Small intestine (tissue), 7 donors: ENCODE measurements at regions not wholly inside any gene's neighbourhood (a gene's known extent, or its start where the extent isn't known, plus 50 kb on each side); places are given as distances from the start of the nearest gene placed in this dataset.

Experiments used
- DNase-seq, 2 donors: peaks; one replicate each; pipeline versions ENCODE4 v3.0.0 to v3.0.0-alpha.2; 2013
- FAIRE-seq: peaks from 2 replicates; lab custom pipeline; 2012; peaks lifted over from hg19 to GRCh38; lab: Jason Lieb, UNC
- H3K27ac ChIP-seq, 3 donors: one replicate each; pipeline ENCODE4 v1.5.1; 2013; ENCODE audit warnings: low read length in 2 of 3, mild to moderate bottlenecking in 2 of 3, control low read depth in 1 of 3, inconsistent platforms in 1 of 3, low read depth in 1 of 3, moderate library complexity in 1 of 3
- H3K27me3 ChIP-seq, 3 donors: one replicate each; pipeline ENCODE4 v1.6.1; 2013; ENCODE audit warnings: low read length in 3 of 3, inconsistent platforms in 1 of 3; ENCODE audit not compliant: control insufficient read depth in 3 of 3, insufficient read depth in 3 of 3
- H3K36me3 ChIP-seq, 3 donors: one replicate each; pipeline ENCODE4 v1.6.1; 2013; ENCODE audit warnings: low read length in 3 of 3, inconsistent platforms in 1 of 3, low read depth in 1 of 3, mild to moderate bottlenecking in 1 of 3, moderate library complexity in 1 of 3; ENCODE audit not compliant: control insufficient read depth in 3 of 3, insufficient read depth in 2 of 3
- H3K4me1 ChIP-seq, 3 donors: one replicate each; pipeline ENCODE4 v1.6.1; 2013; ENCODE audit warnings: low read length in 2 of 3, inconsistent platforms in 1 of 3, low read depth in 1 of 3, mild to moderate bottlenecking in 1 of 3, moderate library complexity in 1 of 3; ENCODE audit not compliant: control insufficient read depth in 3 of 3, insufficient read depth in 2 of 3
- H3K4me3 ChIP-seq, 3 donors: one replicate each; pipeline ENCODE4 v1.5.1; 2013; ENCODE audit warnings: low read length in 3 of 3, control low read depth in 1 of 3, inconsistent platforms in 1 of 3, low read depth in 1 of 3, mild to moderate bottlenecking in 1 of 3, moderate library complexity in 1 of 3
- H3K9me3 ChIP-seq, 2 donors: one replicate each; pipeline ENCODE4 v1.6.1; 2013; ENCODE audit warnings: low read depth in 1 of 2, low read length in 1 of 2; ENCODE audit not compliant: control insufficient read depth in 2 of 2, insufficient read depth in 1 of 2
- WGBS, 3 donors: extraction: QIAGEN DNeasy Blood & Tissue Kit; methylation state at CpG; one replicate each; pipeline ENCODE4 v1.1.7; 2013; 5-methylcytosine and 5-hydroxymethylcytosine counted together
- donor health status: healthy with polysubstance abuse.
- donor health status: control.
- donor health status: control.
- donor health status: Bipolar disorder and iron deficiency.
- donor health status: healthy.

DNA sequence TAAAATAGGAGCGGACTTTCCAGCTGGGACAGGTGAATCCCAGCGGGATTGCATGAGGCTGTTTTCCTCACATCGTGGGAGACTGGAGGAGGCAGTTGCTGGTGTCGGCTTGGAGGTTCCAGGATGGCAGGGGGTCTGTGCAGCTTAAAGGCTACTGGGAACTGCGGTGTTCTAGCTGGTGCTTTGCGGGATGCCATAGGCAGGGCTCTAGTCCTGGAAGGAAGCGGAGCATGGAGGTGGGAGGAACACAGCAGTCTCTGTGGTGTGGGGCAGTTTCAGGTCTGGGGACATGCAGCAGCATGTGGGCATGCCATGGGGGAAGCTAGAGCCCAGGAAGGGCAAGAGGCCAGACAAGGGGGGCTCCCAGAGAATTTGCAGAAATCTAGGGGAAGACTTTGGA, 141.5 kb downstream of the NSG2 start:
- FAIRE-seq (no peak), DNase-seq (no peak)
- no peaks in the 10 kb centered on the region for H3K27me3 ChIP-seq
- no peak overlapping the region for H3K4me3 ChIP-seq
- no peaks in the 10 kb centered on the region for H3K9me3 ChIP-seq
- no peaks in the 10 kb centered on the region for H3K36me3 ChIP-seq
- H3K27ac ChIP-seq, result no peak overlapping the region
- H3K4me1 ChIP-seq, result peaks cover 0 to 10% (median 7%) of the 10 kb centered on the region in 3 donors
- 87 to 92% (median 90%) methylated on average over 7 of the region's 7 CpGs for WGBS, 3 donors

DNA sequence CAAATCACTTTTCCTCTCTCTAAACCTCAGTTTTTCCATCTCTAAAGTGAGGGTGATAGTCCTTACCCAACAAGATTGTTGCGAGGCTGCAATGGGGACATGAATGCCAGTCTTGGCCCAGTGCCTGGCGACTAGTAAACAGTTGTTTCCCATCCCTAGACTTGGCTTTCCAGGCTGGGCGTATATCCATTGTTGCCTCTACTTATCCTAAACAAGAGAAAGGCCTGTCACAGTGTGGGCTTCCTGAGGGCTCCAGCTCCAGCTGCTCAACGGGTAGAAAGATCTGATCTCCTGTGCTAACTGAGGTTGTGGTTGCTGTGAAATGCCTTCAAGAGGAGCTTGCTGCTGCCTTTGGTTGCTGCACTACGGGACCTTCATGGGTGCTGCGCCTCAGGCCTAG, 142.0 kb downstream of the NSG2 start:
- no peak for FAIRE-seq
- WGBS, 3 donors, result 65 to 76% (median 70%) methylated on average over 6 of the region's 6 CpGs
- Histone ChIP-seq H3K4me3 (no peak overlapping the region), H3K36me3 (no peaks in the 10 kb centered on the region), H3K27me3 (no peaks in the 10 kb centered on the region), H3K27ac (no peak overlapping the region), H3K9me3 (no peaks in the 10 kb centered on the region), H3K4me1 (peaks cover 0 to 10% (median 7%) of the 10 kb centered on the region in 3 donors)
- no peak for DNase-seq

DNA sequence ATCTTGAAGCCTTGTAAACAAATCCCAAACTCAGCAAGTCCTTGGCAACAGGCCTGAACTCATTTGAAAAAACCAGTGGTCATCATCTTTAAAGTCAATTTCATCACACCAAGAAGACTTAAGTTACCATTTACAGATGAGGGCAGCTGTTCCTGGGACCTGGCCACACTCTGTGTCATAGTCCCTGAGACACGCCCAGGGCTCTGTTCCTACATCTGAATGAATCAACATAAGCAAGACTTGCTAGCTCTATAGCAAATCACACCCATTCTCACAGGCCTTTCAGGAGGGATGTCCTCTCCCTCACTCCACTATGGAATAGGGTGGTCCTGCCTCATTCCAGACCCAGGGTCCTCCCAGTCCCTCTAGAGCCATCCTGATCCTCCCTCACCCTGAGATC, 142.8 kb downstream of the NSG2 start:
- no peaks in the 10 kb centered on the region for H3K36me3 ChIP-seq
- no peak overlapping the region for H3K27ac ChIP-seq
- no peaks in the 10 kb centered on the region for H3K27me3 ChIP-seq
- no peak overlapping the region for H3K4me3 ChIP-seq
- FAIRE-seq (no peak), DNase-seq (peak in 1 of 2 donors; percentile 62)
- no peaks in the 10 kb centered on the region for H3K9me3 ChIP-seq
- H3K4me1 ChIP-seq, result peaks cover 0 to 10% (median 7%) of the 10 kb centered on the region in 3 donors
- WGBS, 3 donors, result 61 to 88% (median 88%) methylated on average over 1 of the region's 1 CpG

DNA sequence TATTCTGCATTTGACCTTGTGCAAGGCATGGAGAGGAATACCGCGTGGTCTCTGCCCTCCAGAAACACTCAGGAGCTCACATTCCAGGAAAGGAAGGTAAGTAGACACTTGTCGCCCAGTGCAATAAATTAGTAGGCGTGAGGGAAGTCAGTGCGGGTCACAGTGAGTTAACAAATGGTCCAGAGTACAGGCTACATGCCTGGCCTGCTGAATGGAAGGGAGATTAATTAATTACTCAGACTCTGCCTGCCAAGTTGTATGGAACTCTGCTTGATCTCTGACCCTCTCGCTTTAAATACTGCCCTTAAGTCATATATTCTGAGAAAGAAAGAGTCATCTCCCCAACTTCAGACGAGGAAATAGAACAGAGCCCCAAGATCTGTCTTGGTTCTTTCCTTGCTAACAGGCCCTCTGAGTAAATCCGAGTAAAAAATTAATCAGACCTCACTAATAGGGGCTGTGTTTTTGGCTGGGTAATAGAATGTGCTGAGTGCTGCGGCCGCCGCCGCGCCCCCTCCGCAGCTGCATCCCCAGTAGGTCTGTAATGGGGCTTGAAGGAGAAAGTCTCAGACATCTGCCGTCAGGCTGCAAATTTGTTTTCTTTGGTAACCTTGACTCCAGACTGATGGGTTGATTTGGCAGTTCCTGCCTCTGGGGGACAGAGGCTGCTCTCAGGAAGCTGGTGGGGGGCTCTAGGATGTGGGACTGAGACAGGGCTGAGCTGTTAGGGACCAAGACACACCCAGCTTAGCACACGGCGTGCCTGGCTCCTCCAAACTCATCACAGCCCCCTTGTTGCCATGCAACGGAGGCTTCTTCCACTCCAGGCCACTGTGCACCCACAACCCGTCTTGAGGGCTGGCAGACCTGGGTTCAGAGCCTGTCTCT, 144.4 kb downstream of the NSG2 start:
- FAIRE-seq, result no peak
- WGBS, 3 donors, result 9 to 28% (median 22%) methylated on average over 19 of the region's 19 CpGs

DNA sequence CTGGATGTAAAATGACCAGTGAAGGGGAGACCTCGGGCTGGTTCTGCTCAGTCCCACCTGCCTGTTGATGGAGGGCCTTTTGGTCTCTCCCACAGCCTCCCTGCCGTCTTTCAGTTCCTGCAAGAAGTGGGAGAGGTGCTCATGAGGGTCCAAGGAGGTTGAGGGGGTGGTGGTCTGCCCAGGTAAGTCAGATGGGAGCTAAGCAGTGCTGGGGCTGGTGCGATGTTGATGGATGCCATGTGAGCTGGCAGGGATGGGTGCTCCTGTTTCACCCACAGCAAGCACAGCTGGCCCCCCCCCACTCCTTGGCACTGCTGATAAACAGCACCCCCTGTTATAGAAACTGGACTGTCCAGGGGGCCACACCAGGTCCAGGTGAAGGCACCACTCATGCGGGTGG, 145.6 kb downstream of the NSG2 start:
- FAIRE-seq (no peak), DNase-seq (no peak)
- H3K9me3 ChIP-seq, result no peaks in the 10 kb centered on the region

More for the DNA sequence above, 144.4 kb downstream of the NSG2 start:
- H3K36me3 ChIP-seq, result no peaks in the 10 kb centered on the region
- DNase-seq, result peak; percentile 82 to 96
- H3K4me3 ChIP-seq, result no peak overlapping the region
- H3K27ac ChIP-seq, result peak overlapping the region; percentile 29 to 77 (median 49)
- H3K9me3 ChIP-seq, result no peaks in the 10 kb centered on the region
- H3K27me3 ChIP-seq, result no peaks in the 10 kb centered on the region
- peaks cover 0 to 10% (median 7%) of the 10 kb centered on the region in 3 donors for H3K4me1 ChIP-seq

DNA sequence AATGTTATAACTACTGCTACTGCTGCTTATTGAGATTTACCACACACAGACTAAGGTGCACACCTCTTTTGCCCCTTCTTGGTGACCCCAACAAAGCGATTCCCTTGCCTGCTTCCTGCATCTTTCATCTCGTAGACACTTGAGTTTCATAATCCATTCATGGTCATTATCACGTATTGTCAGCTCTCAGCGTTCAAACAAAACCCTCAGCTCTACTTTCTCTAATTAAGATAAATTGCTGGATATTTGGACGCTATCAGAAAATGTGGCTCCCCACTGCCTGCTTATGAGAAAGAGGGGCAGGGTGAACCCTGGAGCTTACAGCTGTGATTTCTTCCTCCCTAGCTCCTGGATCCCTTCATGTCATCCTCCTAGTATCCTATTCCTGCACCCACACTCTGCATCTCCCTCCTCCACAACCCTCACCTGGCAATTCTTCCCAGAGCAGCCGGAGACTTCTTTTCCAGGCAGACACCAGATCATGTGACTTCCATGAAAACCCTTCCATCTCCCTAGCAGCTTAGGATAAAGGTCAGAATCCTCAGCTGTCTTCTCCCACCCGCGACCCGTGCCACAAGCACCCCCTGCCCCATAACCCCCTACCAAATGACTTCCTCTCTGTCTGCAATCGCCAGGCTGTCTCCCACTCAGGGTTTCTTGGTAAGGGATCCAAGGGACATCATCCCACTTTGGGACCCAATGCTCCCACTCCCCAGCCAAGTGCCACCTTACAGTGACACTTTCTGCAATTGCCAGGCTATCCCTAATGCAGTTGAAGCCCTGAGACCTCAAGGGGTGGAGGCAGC, 146.5 kb downstream of the NSG2 start:
- H3K4me1 ChIP-seq, result peaks cover 0 to 10% (median 7%) of the 10 kb centered on the region in 3 donors
- H3K27me3 ChIP-seq, result no peaks in the 10 kb centered on the region
- FAIRE-seq (no peak), DNase-seq (no peak)
- no peaks in the 10 kb centered on the region for H3K36me3 ChIP-seq
- no peaks in the 10 kb centered on the region for H3K9me3 ChIP-seq
- no peak overlapping the region for H3K27ac ChIP-seq
- 54 to 60% (median 56%) methylated on average over 10 of the region's 10 CpGs for WGBS, 3 donors
- H3K4me3 ChIP-seq, result no peak overlapping the region

More for the DNA sequence above, 145.6 kb downstream of the NSG2 start:
- H3K4me3 ChIP-seq, result no peak overlapping the region
- H3K27ac ChIP-seq, result no peak overlapping the region
- H3K36me3 ChIP-seq, result no peaks in the 10 kb centered on the region
- 73 to 85% (median 84%) methylated on average over 4 of the region's 4 CpGs for WGBS, 3 donors
- H3K4me1 ChIP-seq, result peaks cover 0 to 10% (median 7%) of the 10 kb centered on the region in 3 donors
- H3K27me3 ChIP-seq, result no peaks in the 10 kb centered on the region

DNA sequence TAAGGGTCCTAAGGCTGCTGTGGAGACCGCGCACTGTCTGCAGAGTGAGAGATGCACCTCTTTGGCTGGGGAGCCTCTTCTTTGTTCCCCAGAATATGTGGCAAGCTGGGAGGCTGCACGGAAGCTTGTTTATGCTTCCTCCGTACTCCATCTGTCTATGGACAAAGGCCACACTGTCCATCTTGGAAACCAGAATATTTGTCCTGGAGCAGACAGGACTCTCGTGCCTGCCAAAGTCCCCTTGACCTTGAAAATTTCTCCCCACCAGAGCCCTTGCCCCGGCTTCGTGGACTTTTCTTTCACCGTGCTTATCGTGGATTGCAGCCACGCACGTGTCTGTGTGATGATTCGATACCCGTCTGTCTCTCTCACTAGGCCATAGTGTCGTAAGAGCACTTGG, 147.4 kb downstream of the NSG2 start:
- Histone ChIP-seq H3K27ac (no peak overlapping the region), H3K36me3 (no peaks in the 10 kb centered on the region), H3K4me1 (peaks cover 0 to 10% (median 7%) of the 10 kb centered on the region in 3 donors), H3K27me3 (no peaks in the 10 kb centered on the region), H3K4me3 (no peak overlapping the region), H3K9me3 (no peaks in the 10 kb centered on the region)
- DNase-seq (no peak), FAIRE-seq (no peak)
- WGBS, 3 donors, result 86 to 92% (median 86%) methylated on average over 14 of the region's 14 CpGs

DNA sequence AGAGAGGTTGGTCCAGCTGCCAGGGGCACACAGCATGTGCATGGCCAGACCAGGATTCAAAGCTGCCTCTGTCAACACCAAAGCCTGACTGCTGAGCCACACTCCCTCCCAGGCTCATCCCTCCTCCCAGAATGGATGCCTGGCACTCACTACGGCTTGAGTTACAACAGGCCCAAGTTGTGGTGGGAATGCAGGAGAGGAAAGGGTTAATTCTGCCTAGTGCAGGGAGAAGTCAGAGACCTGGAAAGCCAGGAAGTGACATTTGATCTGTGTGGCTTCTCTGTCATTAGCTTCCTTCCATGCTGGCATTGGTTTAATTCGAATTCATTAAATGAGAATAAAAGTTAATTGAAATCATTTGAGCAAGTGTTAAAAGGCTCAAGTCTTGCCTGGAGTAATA, 150.0 kb downstream of the NSG2 start:
- no peak for DNase-seq
- 45 to 65% (median 49%) methylated on average over 2 of the region's 2 CpGs for WGBS, 3 donors
- Histone ChIP-seq H3K27me3 (no peaks in the 10 kb centered on the region), H3K9me3 (no peaks in the 10 kb centered on the region), H3K27ac (no peak overlapping the region), H3K4me3 (no peak overlapping the region), H3K4me1 (no peaks in the 10 kb centered on the region), H3K36me3 (no peaks in the 10 kb centered on the region)
- no peak for FAIRE-seq
